ENCODE measurements at regions not wholly inside any gene's neighbourhood (a gene's known extent, or its start where the extent isn't known, plus 50 kb on each side); places are given as distances from the start of the nearest gene placed in this dataset.

DNA sequence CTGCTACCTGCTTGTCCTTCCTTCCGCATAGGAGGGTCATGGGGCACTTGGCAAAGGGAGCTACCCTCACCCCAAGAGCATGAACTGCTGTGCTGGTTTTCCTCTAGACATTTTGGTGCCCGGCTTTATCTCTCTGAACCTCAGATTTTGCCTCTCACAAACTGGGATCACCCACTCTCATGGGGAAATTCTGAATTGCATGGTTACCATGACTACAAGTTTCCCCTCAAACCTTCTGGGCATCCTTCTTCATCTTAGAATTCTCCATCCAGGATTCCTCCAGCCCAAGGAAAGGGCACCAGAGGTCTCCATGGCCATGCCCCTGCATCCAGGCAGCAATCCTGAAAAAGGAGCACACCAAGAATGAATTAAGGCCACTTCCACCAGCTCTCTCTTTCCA is 180.1 kb upstream of the NECTIN1 start:
- TF ChIP-seq, protein P1, sequence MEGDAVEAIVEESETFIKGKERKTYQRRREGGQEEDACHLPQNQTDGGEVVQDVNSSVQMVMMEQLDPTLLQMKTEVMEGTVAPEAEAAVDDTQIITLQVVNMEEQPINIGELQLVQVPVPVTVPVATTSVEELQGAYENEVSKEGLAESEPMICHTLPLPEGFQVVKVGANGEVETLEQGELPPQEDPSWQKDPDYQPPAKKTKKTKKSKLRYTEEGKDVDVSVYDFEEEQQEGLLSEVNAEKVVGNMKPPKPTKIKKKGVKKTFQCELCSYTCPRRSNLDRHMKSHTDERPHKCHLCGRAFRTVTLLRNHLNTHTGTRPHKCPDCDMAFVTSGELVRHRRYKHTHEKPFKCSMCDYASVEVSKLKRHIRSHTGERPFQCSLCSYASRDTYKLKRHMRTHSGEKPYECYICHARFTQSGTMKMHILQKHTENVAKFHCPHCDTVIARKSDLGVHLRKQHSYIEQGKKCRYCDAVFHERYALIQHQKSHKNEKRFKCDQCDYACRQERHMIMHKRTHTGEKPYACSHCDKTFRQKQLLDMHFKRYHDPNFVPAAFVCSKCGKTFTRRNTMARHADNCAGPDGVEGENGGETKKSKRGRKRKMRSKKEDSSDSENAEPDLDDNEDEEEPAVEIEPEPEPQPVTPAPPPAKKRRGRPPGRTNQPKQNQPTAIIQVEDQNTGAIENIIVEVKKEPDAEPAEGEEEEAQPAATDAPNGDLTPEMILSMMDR (conservative IDR thresholded peaks at IDR 0.05 in 1 of 2, IDR thresholded peaks at IDR 0.05 in 1 of 2; ENCODE audit: extremely low read depth in 1 of 2, insufficient read depth in 1 of 2, low read depth in 1 of 2, low read length in 2 of 2): no peak
- no peak for TF ChIP-seq EZH2 (IDR thresholded peaks at IDR 0.05; ENCODE audit: borderline replicate concordance, low read length)
